IMR-90 (cell line): ENCODE measurements at regions not wholly inside any gene's neighbourhood (a gene's known extent, or its start where the extent isn't known, plus 50 kb on each side); places are given as distances from the start of the nearest gene placed in this dataset.

ENCODE experiments used
- NFE2L2 ChIP-seq: fragments of 150-350 bp; IDR thresholded peaks from 2 replicates; pipeline ENCODE4 v1.6.1; 2016; ENCODE audit warnings: low read depth, mild to moderate bottlenecking, low read length
- POLR2A ChIP-seq: IDR thresholded peaks from 2 replicates; pipeline ENCODE4 v1.6.1; 2012; ENCODE audit warnings: mild to moderate bottlenecking, low read depth, low read length
- RCOR1 ChIP-seq: IDR thresholded peaks from 2 replicates; pipeline ENCODE4 v1.6.1; 2012; ENCODE audit warnings: mild to moderate bottlenecking, low read length, improper control_type of control experiment; ENCODE audit not compliant: insufficient replicate concordance
- TF ChIP-seq, protein P1 (sequence below): conservative IDR thresholded peaks from 2 replicates; pipeline ENCODE4 v1.5.1; 2012; ENCODE audit warnings: mild to moderate bottlenecking, low read depth, low read length, improper control_type of control experiment

DNA sequence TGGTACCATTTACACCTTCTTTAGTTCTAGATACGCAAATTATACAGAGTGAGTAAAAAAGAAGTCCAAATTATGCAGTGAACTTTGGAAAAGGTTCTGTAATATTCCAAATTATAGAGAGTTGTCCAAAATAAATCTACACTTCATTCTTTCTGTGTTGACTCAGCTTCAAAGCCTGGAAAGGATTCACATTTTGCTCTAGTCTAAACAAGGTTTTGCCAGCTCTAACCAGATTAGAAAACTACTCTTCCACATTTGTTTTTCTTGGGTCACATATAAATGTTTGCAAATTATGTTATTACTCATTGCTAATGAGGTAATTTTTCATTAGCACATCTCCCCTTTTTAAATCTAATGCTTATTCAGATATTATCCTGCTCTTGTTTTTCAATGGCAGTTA lies 1562.4 kb upstream of the SEL1L start:
- TF ChIP-seq, protein P1, sequence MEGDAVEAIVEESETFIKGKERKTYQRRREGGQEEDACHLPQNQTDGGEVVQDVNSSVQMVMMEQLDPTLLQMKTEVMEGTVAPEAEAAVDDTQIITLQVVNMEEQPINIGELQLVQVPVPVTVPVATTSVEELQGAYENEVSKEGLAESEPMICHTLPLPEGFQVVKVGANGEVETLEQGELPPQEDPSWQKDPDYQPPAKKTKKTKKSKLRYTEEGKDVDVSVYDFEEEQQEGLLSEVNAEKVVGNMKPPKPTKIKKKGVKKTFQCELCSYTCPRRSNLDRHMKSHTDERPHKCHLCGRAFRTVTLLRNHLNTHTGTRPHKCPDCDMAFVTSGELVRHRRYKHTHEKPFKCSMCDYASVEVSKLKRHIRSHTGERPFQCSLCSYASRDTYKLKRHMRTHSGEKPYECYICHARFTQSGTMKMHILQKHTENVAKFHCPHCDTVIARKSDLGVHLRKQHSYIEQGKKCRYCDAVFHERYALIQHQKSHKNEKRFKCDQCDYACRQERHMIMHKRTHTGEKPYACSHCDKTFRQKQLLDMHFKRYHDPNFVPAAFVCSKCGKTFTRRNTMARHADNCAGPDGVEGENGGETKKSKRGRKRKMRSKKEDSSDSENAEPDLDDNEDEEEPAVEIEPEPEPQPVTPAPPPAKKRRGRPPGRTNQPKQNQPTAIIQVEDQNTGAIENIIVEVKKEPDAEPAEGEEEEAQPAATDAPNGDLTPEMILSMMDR: no peak
- no peak for TF ChIP-seq POLR2A
- TF ChIP-seq RCOR1: no peak
- no peak for TF ChIP-seq NFE2L2
